ENCODE measurements at regions not wholly inside any gene's neighbourhood (a gene's known extent, or its start where the extent isn't known, plus 50 kb on each side); places are given as distances from the start of the nearest gene placed in this dataset.

DNA sequence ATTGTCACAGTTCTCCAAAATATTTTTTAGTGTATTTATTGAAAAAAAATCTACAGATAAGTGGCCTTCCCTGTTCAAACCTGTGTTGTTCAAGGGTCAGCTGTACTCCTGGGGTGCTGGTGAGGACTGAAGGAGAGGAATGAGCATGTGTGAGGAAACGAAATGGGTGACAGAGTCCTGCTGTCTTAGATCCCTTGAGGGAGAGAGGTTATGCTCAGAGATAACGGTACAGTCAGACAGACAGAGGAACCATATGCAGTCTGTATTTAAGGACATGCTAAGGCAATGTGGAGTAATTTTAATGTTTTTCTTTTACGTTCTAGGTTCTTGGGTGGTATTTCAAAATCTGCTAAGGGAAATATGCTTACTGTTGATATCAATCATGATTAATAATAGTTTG lies 352.9 kb upstream of the RGS6 start:
- H3K4me3 ChIP-seq (replicated peaks in 1 of 3; ENCODE audit: insufficient read depth in 1 of 3, low read depth in 1 of 3, low read length in 3 of 3), result no peak overlapping the region
- peaks cover 3% of the 10 kb centered on the region for H3K4me1 ChIP-seq (ENCODE audit: control insufficient read depth, extremely low read depth, insufficient read depth, low read length)
- TF ChIP-seq MYC (IDR thresholded peaks at IDR 0.05; ENCODE audit: low read depth, low read length) (no peak), EZH2 (IDR thresholded peaks at IDR 0.05; ENCODE audit: borderline replicate concordance, low read depth, low read length, severe bottlenecking) (no peak), FOS (IDR thresholded peaks at IDR 0.05; ENCODE audit: borderline replicate concordance, insufficient read depth, low read length) (no peak)
- no peak overlapping the region for H3K4me2 ChIP-seq (ENCODE audit: insufficient read depth, low read length)
- H3K9me1 ChIP-seq (replicated peaks; ENCODE audit: control insufficient read depth, extremely low read depth, insufficient read depth, low read length), result no peaks in the 10 kb centered on the region
- dilution Hi-C loops (cut with MboI; ENCODE audit: extremely low pct_ligation_motif_present, low sequenced_read_pairs), result no loop called here
- DNase-seq (ENCODE audit: low read depth, low spot score) (no peak), FAIRE-seq (no peak)
- intact Hi-C loops (cut with micrococcal nuclease), result loop anchor here (5.0 kb wide), 1 partner anchor 257 kb away; the partner anchor contains the start of gene SIPA1L1
- H3K9ac ChIP-seq (replicated peaks; ENCODE audit: extremely low read depth, insufficient read depth, low read length), result no peak overlapping the region
- no peak overlapping the region for H2AFZ ChIP-seq (ENCODE audit: low read depth, low read length)
- no peak overlapping the region for H3K27ac ChIP-seq (ENCODE audit: insufficient read depth, low read depth, low read length)
- ChIA-PET POLR2A (no interaction called here), CTCF (interaction anchor here (1.4 kb wide), 1 partner anchor 12 kb away, joined by 4 read pairs; no protein-coding TSS in a partner anchor)
- H4K20me1 ChIP-seq (replicated peaks; ENCODE audit: control insufficient read depth, extremely low read depth, insufficient read depth, low read length), result no peaks in the 10 kb centered on the region
- H3K27me3 ChIP-seq (ENCODE audit: control insufficient read depth in 2 of 2, insufficient read depth in 2 of 2, low read length in 2 of 2), result no peaks in the 10 kb centered on the region
- no TSS peak for BruUV-seq (replicated peaks)
- no peaks in the 10 kb centered on the region for H3K9me3 ChIP-seq (replicated peaks; ENCODE audit: control insufficient read depth, insufficient read depth, low read length)
- no peaks in the 10 kb centered on the region for H3K79me2 ChIP-seq (ENCODE audit: control insufficient read depth, insufficient read depth, low read length)
- H3K36me3 ChIP-seq (ENCODE audit: control insufficient read depth in 2 of 2, extremely low read depth in 1 of 2, insufficient read depth in 2 of 2, low read length in 2 of 2), result no peaks in the 10 kb centered on the region

DNA sequence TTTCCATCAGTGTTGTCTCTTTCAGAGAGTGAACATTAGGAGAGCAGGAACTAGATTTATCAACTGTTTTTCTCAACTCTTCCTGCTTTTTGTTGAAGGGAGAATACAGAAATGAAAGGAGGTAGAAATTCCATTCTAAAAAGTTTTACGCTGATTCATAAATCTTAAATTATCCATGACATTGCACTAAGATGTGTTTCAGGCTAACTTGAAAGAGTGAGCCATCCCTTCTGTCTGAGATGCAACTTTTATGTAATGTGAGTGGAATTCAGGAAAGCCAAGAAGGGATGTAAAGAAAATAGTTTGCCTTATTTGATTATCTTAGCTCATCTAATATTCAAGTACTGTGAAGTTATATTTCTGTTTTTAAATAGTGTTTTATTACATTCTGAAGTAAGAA lies 349.5 kb upstream of the RGS6 start:
- H3K4me3 ChIP-seq (replicated peaks in 1 of 3; ENCODE audit: insufficient read depth in 1 of 3, low read depth in 1 of 3, low read length in 3 of 3), result no peak overlapping the region
- H3K9me1 ChIP-seq (replicated peaks; ENCODE audit: control insufficient read depth, extremely low read depth, insufficient read depth, low read length), result no peaks in the 10 kb centered on the region
- POLR2A ChIA-PET, result no interaction called here
- CTCF ChIA-PET, result interaction anchor here (0.7 kb wide), 1 partner anchor 445 kb away, joined by 3 read pairs; no protein-coding TSS in a partner anchor
- FAIRE-seq (no peak), DNase-seq (ENCODE audit: low read depth, low spot score) (no peak)
- no peaks in the 10 kb centered on the region for H3K27me3 ChIP-seq (ENCODE audit: control insufficient read depth in 2 of 2, insufficient read depth in 2 of 2, low read length in 2 of 2)
- no peak overlapping the region for H3K9ac ChIP-seq (replicated peaks; ENCODE audit: extremely low read depth, insufficient read depth, low read length)
- no TSS peak for BruUV-seq (replicated peaks)
- H3K79me2 ChIP-seq (ENCODE audit: control insufficient read depth, insufficient read depth, low read length), result no peaks in the 10 kb centered on the region
- no peaks in the 10 kb centered on the region for H3K36me3 ChIP-seq (ENCODE audit: control insufficient read depth in 2 of 2, extremely low read depth in 1 of 2, insufficient read depth in 2 of 2, low read length in 2 of 2)
- H3K4me1 ChIP-seq (ENCODE audit: control insufficient read depth, extremely low read depth, insufficient read depth, low read length), result no peaks in the 10 kb centered on the region
- dilution Hi-C loops (cut with MboI; ENCODE audit: extremely low pct_ligation_motif_present, low sequenced_read_pairs), result no loop called here
- no peak overlapping the region for H3K27ac ChIP-seq (ENCODE audit: insufficient read depth, low read depth, low read length)
- TF ChIP-seq JUN (IDR thresholded peaks at IDR 0.05; ENCODE audit: borderline replicate concordance, insufficient read depth, insufficient read length, low read depth), result no peak
- TF ChIP-seq POLR2A (IDR thresholded peaks at IDR 0.05; ENCODE audit: low read depth, low read length), result no peak
- TF ChIP-seq, protein P1, sequence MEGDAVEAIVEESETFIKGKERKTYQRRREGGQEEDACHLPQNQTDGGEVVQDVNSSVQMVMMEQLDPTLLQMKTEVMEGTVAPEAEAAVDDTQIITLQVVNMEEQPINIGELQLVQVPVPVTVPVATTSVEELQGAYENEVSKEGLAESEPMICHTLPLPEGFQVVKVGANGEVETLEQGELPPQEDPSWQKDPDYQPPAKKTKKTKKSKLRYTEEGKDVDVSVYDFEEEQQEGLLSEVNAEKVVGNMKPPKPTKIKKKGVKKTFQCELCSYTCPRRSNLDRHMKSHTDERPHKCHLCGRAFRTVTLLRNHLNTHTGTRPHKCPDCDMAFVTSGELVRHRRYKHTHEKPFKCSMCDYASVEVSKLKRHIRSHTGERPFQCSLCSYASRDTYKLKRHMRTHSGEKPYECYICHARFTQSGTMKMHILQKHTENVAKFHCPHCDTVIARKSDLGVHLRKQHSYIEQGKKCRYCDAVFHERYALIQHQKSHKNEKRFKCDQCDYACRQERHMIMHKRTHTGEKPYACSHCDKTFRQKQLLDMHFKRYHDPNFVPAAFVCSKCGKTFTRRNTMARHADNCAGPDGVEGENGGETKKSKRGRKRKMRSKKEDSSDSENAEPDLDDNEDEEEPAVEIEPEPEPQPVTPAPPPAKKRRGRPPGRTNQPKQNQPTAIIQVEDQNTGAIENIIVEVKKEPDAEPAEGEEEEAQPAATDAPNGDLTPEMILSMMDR (IDR thresholded peaks at IDR 0.05; ENCODE audit: extremely low read depth in 1 of 2, insufficient read depth in 1 of 2, low read depth in 1 of 2, low read length in 2 of 2), result no peak
- TF ChIP-seq, protein P2, sequence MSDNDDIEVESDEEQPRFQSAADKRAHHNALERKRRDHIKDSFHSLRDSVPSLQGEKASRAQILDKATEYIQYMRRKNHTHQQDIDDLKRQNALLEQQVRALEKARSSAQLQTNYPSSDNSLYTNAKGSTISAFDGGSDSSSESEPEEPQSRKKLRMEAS (IDR thresholded peaks at IDR 0.05; ENCODE audit: insufficient read depth, insufficient read length), result no peak
- no peak for TF ChIP-seq POLR2AphosphoS5 (IDR thresholded peaks at IDR 0.05; ENCODE audit: insufficient read depth, low read depth, low read length)
- TF ChIP-seq FOS (IDR thresholded peaks at IDR 0.05; ENCODE audit: borderline replicate concordance, insufficient read depth, low read length), result no peak
- no peak for TF ChIP-seq GATA2 (IDR thresholded peaks at IDR 0.05; ENCODE audit: insufficient read depth, insufficient read length, low read depth, low read length)
- TF ChIP-seq EZH2 (IDR thresholded peaks at IDR 0.05; ENCODE audit: borderline replicate concordance, low read depth, low read length, severe bottlenecking), result no peak
- TF ChIP-seq MYC (IDR thresholded peaks at IDR 0.05; ENCODE audit: low read depth, low read length), result no peak
- H2AFZ ChIP-seq (ENCODE audit: low read depth, low read length), result no peak overlapping the region
- no peak overlapping the region for H3K4me2 ChIP-seq (ENCODE audit: insufficient read depth, low read length)
- no peaks in the 10 kb centered on the region for H3K9me3 ChIP-seq (replicated peaks; ENCODE audit: control insufficient read depth, insufficient read depth, low read length)
- intact Hi-C loops (cut with micrococcal nuclease), result no loop called here
- H4K20me1 ChIP-seq (replicated peaks; ENCODE audit: control insufficient read depth, extremely low read depth, insufficient read depth, low read length), result no peaks in the 10 kb centered on the region
